OCI-LY7 (cell line): ENCODE measurements at regions not wholly inside any gene's neighbourhood (a gene's known extent, or its start where the extent isn't known, plus 50 kb on each side); places are given as distances from the start of the nearest gene placed in this dataset.

Source experiments
- EZH2phosphoT487 ChIP-seq: fragments of 200-600 bp; sonication (generic); IDR thresholded peaks from 2 replicates; pipeline ENCODE4 v1.6.1; 2018; ENCODE audit warnings: low read depth, borderline replicate concordance, mild to moderate bottlenecking, mixed run types, antibody characterized with exemption, low read length, moderate library complexity, mixed read lengths
- TF ChIP-seq, protein P1 (sequence below): fragments of 200-600 bp; sonication (generic); conservative IDR thresholded peaks from 2 replicates; pipeline ENCODE4 v1.5.1; 2014; ENCODE audit warnings: mild to moderate bottlenecking, antibody characterized with exemption, low read length, moderate library complexity, mixed read lengths

DNA sequence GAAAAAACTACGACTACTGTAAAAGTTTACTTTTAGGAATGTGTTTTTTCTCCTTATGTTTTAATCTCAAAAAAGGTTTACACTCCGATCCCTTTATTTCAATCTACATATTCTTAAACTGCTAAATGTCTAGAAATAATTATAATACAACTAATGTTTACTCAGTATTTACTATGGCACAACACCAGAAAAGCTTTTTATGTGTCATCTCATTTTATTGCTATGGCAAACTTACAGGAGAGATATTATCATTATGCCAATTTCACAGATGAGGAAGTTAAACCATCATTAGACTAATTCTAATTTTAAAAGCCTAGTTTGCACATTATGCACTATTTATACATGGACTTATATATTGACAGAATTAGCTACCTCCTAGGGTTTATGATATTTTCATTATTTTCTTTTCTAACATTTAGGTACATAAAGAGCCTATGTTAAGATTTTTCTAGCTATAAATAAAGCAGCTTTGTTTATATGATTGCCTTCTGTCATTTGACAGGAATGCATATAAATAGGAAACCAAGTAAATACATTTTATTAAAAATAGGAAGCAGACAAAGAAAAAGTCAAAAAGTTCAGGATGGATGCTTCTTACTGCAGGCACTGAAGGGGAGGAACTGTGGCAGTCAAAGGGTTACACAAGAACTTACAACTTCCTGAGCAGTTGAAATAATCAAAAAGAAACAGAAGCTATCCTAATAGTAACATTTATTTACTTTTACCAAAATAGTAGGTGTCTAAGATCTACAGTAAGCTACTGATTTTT, 442.4 kb downstream of the LTN1 start:
- TF ChIP-seq EZH2phosphoT487: no peak
- TF ChIP-seq, protein P1, sequence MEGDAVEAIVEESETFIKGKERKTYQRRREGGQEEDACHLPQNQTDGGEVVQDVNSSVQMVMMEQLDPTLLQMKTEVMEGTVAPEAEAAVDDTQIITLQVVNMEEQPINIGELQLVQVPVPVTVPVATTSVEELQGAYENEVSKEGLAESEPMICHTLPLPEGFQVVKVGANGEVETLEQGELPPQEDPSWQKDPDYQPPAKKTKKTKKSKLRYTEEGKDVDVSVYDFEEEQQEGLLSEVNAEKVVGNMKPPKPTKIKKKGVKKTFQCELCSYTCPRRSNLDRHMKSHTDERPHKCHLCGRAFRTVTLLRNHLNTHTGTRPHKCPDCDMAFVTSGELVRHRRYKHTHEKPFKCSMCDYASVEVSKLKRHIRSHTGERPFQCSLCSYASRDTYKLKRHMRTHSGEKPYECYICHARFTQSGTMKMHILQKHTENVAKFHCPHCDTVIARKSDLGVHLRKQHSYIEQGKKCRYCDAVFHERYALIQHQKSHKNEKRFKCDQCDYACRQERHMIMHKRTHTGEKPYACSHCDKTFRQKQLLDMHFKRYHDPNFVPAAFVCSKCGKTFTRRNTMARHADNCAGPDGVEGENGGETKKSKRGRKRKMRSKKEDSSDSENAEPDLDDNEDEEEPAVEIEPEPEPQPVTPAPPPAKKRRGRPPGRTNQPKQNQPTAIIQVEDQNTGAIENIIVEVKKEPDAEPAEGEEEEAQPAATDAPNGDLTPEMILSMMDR: no peak
